Nephron progenitor cell (in vitro differentiated cells): ENCODE measurements at regions not wholly inside any gene's neighbourhood (a gene's known extent, or its start where the extent isn't known, plus 50 kb on each side); places are given as distances from the start of the nearest gene placed in this dataset.

Experiments
- DNase-seq: peaks from one replicate; pipeline ENCODE4 v3.0.0; 2021
- H3K27ac Mint-ChIP-seq: 2 replicates; pipeline ENCODE4 v1.8.0; 2021; ENCODE audit warnings: mild to moderate bottlenecking, moderate library complexity, mixed read lengths
- H3K27me3 Mint-ChIP-seq: 2 replicates; pipeline ENCODE4 v1.8.0; 2021; ENCODE audit warnings: mild to moderate bottlenecking, low read depth, mixed read lengths; ENCODE audit not compliant: poor library complexity
- H3K36me3 Mint-ChIP-seq: 2 replicates; pipeline ENCODE4 v1.8.0; 2021; ENCODE audit warnings: low read depth, mixed read lengths
- H3K4me1 Mint-ChIP-seq: 2 replicates; pipeline ENCODE4 v1.8.0; 2021; ENCODE audit warnings: mixed read lengths
- H3K4me3 Mint-ChIP-seq: 2 replicates; pipeline ENCODE4 v1.8.0; 2021; ENCODE audit warnings: mild to moderate bottlenecking, moderate library complexity, mixed read lengths
- H3K9me3 Mint-ChIP-seq: 2 replicates; pipeline ENCODE4 v1.8.0; 2021; ENCODE audit warnings: mild to moderate bottlenecking, moderate library complexity, mixed read lengths
- CTCF ChIP-seq: fragments of 200-600 bp; sonication (generic); IDR thresholded peaks from 2 replicates; pipeline ENCODE4 v1.5.0; 2021; ENCODE audit warnings: antibody characterized with exemption

DNA sequence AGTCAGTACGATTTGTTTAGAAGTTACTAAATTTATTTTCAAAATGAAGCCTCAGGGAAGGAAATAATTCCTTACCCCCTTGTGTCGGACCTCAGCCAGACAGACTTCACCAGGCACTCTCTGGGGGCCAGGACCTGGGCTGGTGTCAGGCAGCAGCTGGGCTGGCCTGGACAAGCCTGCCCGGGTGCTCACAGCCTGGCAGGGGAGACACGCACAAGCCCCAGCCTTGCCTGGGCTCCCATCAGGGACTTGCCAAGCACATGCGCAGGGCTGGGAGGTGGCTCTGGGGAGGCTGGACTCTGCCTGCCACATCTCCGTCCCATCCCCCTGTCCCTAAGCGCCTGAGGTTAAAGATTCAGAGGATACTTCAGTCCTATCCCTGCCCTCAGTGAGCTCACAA, 56.8 kb upstream of the HS6ST1 start:
- Mint-ChIP-seq H3K4me3 (no peak overlapping the region), H3K36me3 (no peaks in the 10 kb centered on the region), H3K4me1 (peaks cover 78% of the 10 kb centered on the region), H3K27me3 (peaks cover 14% of the 10 kb centered on the region), H3K9me3 (no peaks in the 10 kb centered on the region), H3K27ac (no peak overlapping the region)
- no peak for TF ChIP-seq CTCF
- no peak for DNase-seq

DNA sequence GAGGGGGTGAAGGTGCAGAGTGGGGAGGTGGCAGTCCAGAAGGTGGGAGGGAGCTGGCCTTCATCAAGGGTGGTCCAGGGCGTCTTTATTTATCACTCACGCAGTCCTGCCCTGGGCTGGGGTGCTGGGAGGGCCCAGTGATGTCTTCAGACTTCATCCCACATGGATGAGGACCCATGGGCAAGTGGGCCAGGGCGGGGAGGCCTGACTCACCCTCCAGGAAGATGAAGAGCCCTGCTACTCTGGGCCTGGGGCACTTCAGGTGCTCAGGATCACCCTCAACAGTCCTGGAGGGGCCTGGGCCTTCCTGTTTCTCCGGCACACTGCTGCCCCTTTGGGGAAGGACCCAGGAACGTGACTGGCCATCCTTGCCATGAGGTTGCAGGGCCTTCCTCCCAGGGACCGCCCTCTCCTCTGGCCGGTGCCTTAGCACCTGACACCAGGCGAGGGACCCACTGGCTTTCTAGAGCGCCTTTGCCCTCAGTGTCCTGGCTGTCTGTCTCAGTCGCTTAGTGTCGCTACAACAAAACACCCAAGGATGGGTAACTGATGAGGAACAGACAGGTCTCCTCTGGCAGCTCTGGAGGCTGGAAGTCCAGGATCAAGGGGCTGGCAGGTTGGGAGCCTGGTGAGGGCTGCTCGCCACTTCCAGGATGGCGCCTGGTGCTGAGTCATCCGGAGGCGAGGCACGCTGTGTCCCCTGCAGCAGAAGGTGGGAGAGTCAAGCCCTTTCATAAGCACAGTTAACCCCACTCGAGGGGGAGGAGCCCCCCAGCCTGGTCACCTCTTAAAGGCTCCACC, 57.8 kb upstream of the HS6ST1 start:
- Mint-ChIP-seq H3K4me1 (peaks cover 78% of the 10 kb centered on the region), H3K27ac (no peak overlapping the region), H3K4me3 (no peak overlapping the region), H3K27me3 (peaks cover 14% of the 10 kb centered on the region), H3K9me3 (no peaks in the 10 kb centered on the region), H3K36me3 (no peaks in the 10 kb centered on the region)
- no peak for DNase-seq
- no peak for TF ChIP-seq CTCF

- H3K27me3 Mint-ChIP-seq: peaks cover 9% of the 10 kb centered on the region
- no peaks in the 10 kb centered on the region for H3K36me3 Mint-ChIP-seq
- H3K9me3 Mint-ChIP-seq: no peaks in the 10 kb centered on the region
- DNase-seq: no peak
- no peak overlapping the region for H3K27ac Mint-ChIP-seq
- no peak for TF ChIP-seq CTCF
- H3K4me1 Mint-ChIP-seq: peaks cover 78% of the 10 kb centered on the region
- H3K4me3 Mint-ChIP-seq: no peak overlapping the region
Measured at GRCh38 chr2:128377071-128377910, 58.6 kb upstream of the HS6ST1 start.

- peaks cover 72% of the 10 kb centered on the region for H3K4me1 Mint-ChIP-seq
- H3K27ac Mint-ChIP-seq: peak overlapping the region; percentile 71
- H3K27me3 Mint-ChIP-seq: peaks cover 7% of the 10 kb centered on the region
- H3K36me3 Mint-ChIP-seq: no peaks in the 10 kb centered on the region
- no peak for TF ChIP-seq CTCF
- no peaks in the 10 kb centered on the region for H3K9me3 Mint-ChIP-seq
- H3K4me3 Mint-ChIP-seq: peak overlapping the region; percentile 36
- no peak for DNase-seq
Measured at GRCh38 chr2:128378231-128379020, 59.8 kb upstream of the HS6ST1 start.

- no peak for TF ChIP-seq CTCF
- no peak overlapping the region for H3K27ac Mint-ChIP-seq
- H3K9me3 Mint-ChIP-seq: no peaks in the 10 kb centered on the region
- no peak for DNase-seq
- H3K27me3 Mint-ChIP-seq: peaks cover 3% of the 10 kb centered on the region
- H3K36me3 Mint-ChIP-seq: no peaks in the 10 kb centered on the region
- H3K4me1 Mint-ChIP-seq: peaks cover 64% of the 10 kb centered on the region
- H3K4me3 Mint-ChIP-seq: no peak overlapping the region
Measured at GRCh38 chr2:128379021-128380015, 60.6 kb upstream of the HS6ST1 start.
